Lung (tissue), 11 donors: ENCODE measurements at regions not wholly inside any gene's neighbourhood (a gene's known extent, or its start where the extent isn't known, plus 50 kb on each side); places are given as distances from the start of the nearest gene placed in this dataset.
A peak's percentile ranks its signal among the peaks of the same experiment; 100 is the strongest.

Source experiments
- ATAC-seq: fragments of 200-7000 bp; cut with Tn5 transposase; one replicate; pipeline ENCODE4 v1.9.1; 2020; ENCODE audit warnings: moderate number of reproducible peaks; ENCODE audit not compliant: insufficient read depth, low FRiP score
- DNase-seq, 3 donors: peaks; one replicate each; pipeline ENCODE4 v3.0.0-alpha.2; 2013 to 2017
- H3K27ac ChIP-seq, 2 donors: one replicate each; pipeline ENCODE4 v1.5.1; 2013; ENCODE audit warnings: mild to moderate bottlenecking in 2 of 2, moderate library complexity in 2 of 2, control low read depth in 1 of 2, inconsistent platforms in 1 of 2, low read depth in 1 of 2, low read length in 1 of 2
- H3K27me3 ChIP-seq, 3 donors: one replicate each; pipeline ENCODE4 v1.5.1; 2013; ENCODE audit warnings: low read length in 2 of 3; ENCODE audit not compliant: control insufficient read depth in 3 of 3, insufficient read depth in 3 of 3
- H3K36me3 ChIP-seq, 4 donors: one replicate each; pipeline ENCODE4 v1.5.1; 2013; ENCODE audit warnings: low read length in 4 of 4, mild to moderate bottlenecking in 1 of 4, moderate library complexity in 1 of 4; ENCODE audit not compliant: control insufficient read depth in 4 of 4, insufficient read depth in 4 of 4
- H3K4me1 ChIP-seq, 5 donors: one replicate each; pipeline ENCODE4 v1.5.1; 2013; ENCODE audit warnings: low read length in 5 of 5, mild to moderate bottlenecking in 2 of 5, moderate library complexity in 1 of 5; ENCODE audit not compliant: control insufficient read depth in 5 of 5, insufficient read depth in 5 of 5
- H3K4me3 ChIP-seq: one replicate; pipeline ENCODE4 v1.5.1; 2013; ENCODE audit warnings: mild to moderate bottlenecking, control low read depth, moderate library complexity
- H3K9ac ChIP-seq, 2 donors: one replicate each; pipeline ENCODE4 v1.5.1; 2013; ENCODE audit warnings: low read length in 2 of 2, control low read depth in 1 of 2; ENCODE audit not compliant: insufficient read depth in 1 of 2
- H3K9me3 ChIP-seq, 4 donors: one replicate each; pipeline ENCODE4 v1.5.1; 2013; ENCODE audit warnings: low read length in 3 of 4, mild to moderate bottlenecking in 1 of 4, moderate library complexity in 1 of 4; ENCODE audit not compliant: control insufficient read depth in 4 of 4, insufficient read depth in 3 of 4
- WGBS, 2 donors: extraction: QIAGEN DNeasy Blood & Tissue Kit; methylation state at CpG; one replicate each; pipeline ENCODE4 v1.1.7; 2013; 5-methylcytosine and 5-hydroxymethylcytosine counted together
- TF ChIP-seq, protein P1 (sequence below): IDR thresholded peaks from 2 replicates; pipeline ENCODE4 v1.5.1; 2012; ENCODE audit warnings: mild to moderate bottlenecking; ENCODE audit errors: control extremely low read depth, extremely low read depth
- donor health status: control.
- donor health status: control.
- donor health status: Bipolar disorder and iron deficiency.
- donor health status: healthy.
- donor health status: DM: yes; HTN: yes; CAD: no.

DNA sequence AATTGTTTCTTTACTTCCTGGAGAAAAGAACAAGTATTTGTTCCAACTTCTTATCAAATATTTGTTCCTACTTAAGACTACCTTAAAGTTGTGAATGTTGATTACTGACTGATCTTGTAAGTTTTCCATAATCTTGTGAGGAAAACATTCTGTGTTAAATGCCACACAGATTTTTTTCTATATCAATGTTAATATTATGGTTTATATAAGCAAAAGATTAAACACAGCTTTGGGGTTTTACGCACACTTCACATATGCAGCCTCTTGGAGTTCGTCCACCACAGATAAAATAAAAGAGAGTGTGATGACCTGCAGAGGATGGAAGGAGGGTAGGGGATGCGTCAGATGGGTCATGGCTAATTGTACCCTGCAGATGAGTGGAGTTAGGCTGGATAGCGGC, 780.0 kb upstream of the SALL3 start:
- H3K27me3 ChIP-seq: no peaks in the 10 kb centered on the region
- WGBS, 2 donors: 60 to 89% methylated on average over 4 of the region's 4 CpGs

DNA sequence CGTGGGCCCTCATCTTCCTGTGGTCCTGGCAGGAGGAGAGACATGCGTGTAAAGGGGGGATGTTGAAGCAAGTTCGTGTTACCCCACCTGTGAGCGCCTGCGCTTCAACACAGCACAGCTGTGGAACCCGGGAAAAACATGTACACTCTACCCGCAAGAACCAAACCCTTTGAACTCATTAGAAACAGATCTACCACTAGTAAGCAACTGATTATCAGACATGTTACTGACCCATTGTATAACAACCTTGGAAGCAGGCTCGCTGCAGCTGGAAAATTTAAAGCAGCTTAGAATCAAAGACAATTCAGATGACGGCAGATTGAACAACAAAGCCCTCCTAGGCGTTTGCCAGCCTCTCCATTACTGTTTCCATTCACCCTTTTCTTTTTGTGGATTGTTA, 771.7 kb upstream of the SALL3 start:
- no peak overlapping the region for H3K27ac ChIP-seq
- no peaks in the 10 kb centered on the region for H3K9me3 ChIP-seq
- H3K36me3 ChIP-seq: no peaks in the 10 kb centered on the region
- DNase-seq (peak in 2 of 3 donors; percentile 59 to 73), ATAC-seq (no peak)
- H3K9ac ChIP-seq: no peak overlapping the region
- H3K27me3 ChIP-seq: no peaks in the 10 kb centered on the region
- no peak overlapping the region for H3K4me3 ChIP-seq
- 70 to 75% methylated on average over 10 of the region's 10 CpGs for WGBS, 2 donors
- H3K4me1 ChIP-seq: peaks cover 0 to 36% (median 0%) of the 10 kb centered on the region in 5 donors
- TF ChIP-seq, protein P1, sequence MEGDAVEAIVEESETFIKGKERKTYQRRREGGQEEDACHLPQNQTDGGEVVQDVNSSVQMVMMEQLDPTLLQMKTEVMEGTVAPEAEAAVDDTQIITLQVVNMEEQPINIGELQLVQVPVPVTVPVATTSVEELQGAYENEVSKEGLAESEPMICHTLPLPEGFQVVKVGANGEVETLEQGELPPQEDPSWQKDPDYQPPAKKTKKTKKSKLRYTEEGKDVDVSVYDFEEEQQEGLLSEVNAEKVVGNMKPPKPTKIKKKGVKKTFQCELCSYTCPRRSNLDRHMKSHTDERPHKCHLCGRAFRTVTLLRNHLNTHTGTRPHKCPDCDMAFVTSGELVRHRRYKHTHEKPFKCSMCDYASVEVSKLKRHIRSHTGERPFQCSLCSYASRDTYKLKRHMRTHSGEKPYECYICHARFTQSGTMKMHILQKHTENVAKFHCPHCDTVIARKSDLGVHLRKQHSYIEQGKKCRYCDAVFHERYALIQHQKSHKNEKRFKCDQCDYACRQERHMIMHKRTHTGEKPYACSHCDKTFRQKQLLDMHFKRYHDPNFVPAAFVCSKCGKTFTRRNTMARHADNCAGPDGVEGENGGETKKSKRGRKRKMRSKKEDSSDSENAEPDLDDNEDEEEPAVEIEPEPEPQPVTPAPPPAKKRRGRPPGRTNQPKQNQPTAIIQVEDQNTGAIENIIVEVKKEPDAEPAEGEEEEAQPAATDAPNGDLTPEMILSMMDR: no peak

More for the DNA sequence above, 780.0 kb upstream of the SALL3 start:
- H3K4me3 ChIP-seq: no peak overlapping the region
- peak in 2 of 3 donors; percentile 71 to 79 for DNase-seq
- TF ChIP-seq, protein P1: no peak
- no peaks in the 10 kb centered on the region for H3K9me3 ChIP-seq
- ATAC-seq: no peak
- H3K4me1 ChIP-seq: peaks cover 0 to 28% (median 0%) of the 10 kb centered on the region in 5 donors
- no peaks in the 10 kb centered on the region for H3K36me3 ChIP-seq
- H3K27ac ChIP-seq: no peak overlapping the region
- peak overlapping the region in 1 of 2 donors; percentile 19 for H3K9ac ChIP-seq

DNA sequence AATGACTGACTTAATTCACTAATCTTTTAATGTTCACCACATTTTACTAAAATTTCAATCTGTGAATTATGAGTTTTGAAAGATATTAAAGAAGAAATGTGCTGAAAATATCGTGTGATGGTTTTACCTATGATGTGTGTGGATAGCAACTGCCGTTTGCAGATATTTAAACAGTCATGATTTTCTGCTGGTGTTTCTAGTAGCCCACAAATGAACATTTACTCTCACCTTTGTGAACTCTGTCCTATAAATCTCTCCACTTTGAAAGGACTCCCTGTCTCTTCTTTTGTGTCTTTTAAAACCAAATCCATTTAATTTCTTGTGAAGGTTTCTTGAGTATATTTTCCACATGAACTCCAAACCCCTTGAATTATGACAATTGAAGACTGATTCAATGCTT, 771.2 kb upstream of the SALL3 start:
- ATAC-seq (no peak), DNase-seq (no peak)
- Histone ChIP-seq H3K9ac (no peak overlapping the region), H3K36me3 (no peaks in the 10 kb centered on the region), H3K27ac (no peak overlapping the region), H3K27me3 (no peaks in the 10 kb centered on the region), H3K9me3 (no peaks in the 10 kb centered on the region), H3K4me1 (peaks cover 0 to 39% (median 2%) of the 10 kb centered on the region in 5 donors), H3K4me3 (no peak overlapping the region)
- 73 to 85% methylated on average over 2 of the region's 2 CpGs for WGBS, 2 donors
- TF ChIP-seq, protein P1: no peak

GRCh38 chr18:78213361-78213994, 766.1 kb upstream of the SALL3 start:
- H3K9me3 ChIP-seq: peaks cover 0 to 4% (median 0%) of the 10 kb centered on the region in 4 donors
- peaks cover 0 to 28% (median 8%) of the 10 kb centered on the region in 5 donors for H3K4me1 ChIP-seq
- DNase-seq (peak; percentile 90 to 96 (median 93)), ATAC-seq (no peak)
- no peak overlapping the region for H3K9ac ChIP-seq
- TF ChIP-seq, protein P1: no peak
- H3K4me3 ChIP-seq: no peak overlapping the region
- no peaks in the 10 kb centered on the region for H3K36me3 ChIP-seq
- H3K27ac ChIP-seq: no peak overlapping the region
- no peaks in the 10 kb centered on the region for H3K27me3 ChIP-seq
- WGBS, 2 donors: 83 to 84% methylated on average over 15 of the region's 15 CpGs
